HEK293 (cell line): ENCODE measurements at regions not wholly inside any gene's neighbourhood (a gene's known extent, or its start where the extent isn't known, plus 50 kb on each side); places are given as distances from the start of the nearest gene placed in this dataset.

ENCODE experiments used
- CTCF ChIA-PET: fragments of 350-600 bp; formaldehyde crosslinking; extraction: SDS; loops from one replicate; lab custom pipeline; 2021; ENCODE audit warnings: antibody characterized with exemption; lab: Yijun Ruan, JAX
- POLR2A ChIA-PET: fragments of 300-600 bp; formaldehyde crosslinking; extraction: SDS; loops from one replicate; lab custom pipeline; 2020; ENCODE audit warnings: antibody characterized with exemption, inconsistent platforms; lab: Yijun Ruan, JAX
- H3K27ac ChIP-seq: fragments of 200-500 bp; sonication (Bioruptor generic); 2 replicates; pipeline ENCODE4 v1.5.1; 2014; ENCODE audit warnings: low read depth, low read length, control low read depth, inconsistent platforms; ENCODE audit errors: extremely low read depth
- H3K36me3 ChIP-seq, 2 experiments: fragments of 200-500 bp in 1 of 2; sonication (Bioruptor generic) in 1 of 2; 1 replicate in 1 of 2; 2 replicates in 1 of 2; pipeline ENCODE4 v1.5.1; 2014 to 2017; ENCODE audit warnings: inconsistent platforms in 2 of 2, low read length in 2 of 2; ENCODE audit not compliant: control insufficient read depth in 2 of 2, insufficient read depth in 1 of 2
- H3K4me1 ChIP-seq: fragments of 200-500 bp; sonication (Bioruptor generic); 2 replicates; pipeline ENCODE4 v1.5.1; 2014; ENCODE audit warnings: mild to moderate bottlenecking, low read length, inconsistent platforms; ENCODE audit not compliant: control insufficient read depth, insufficient read depth
- H3K4me3 ChIP-seq: 2 replicates; pipeline ENCODE4 v1.5.1; 2011; ENCODE audit warnings: low read depth, mild to moderate bottlenecking, control low read depth, low read length, moderate library complexity
- H3K9me3 ChIP-seq: fragments of 200-500 bp; sonication (Bioruptor generic); 2 replicates; pipeline ENCODE4 v1.5.1; 2014; ENCODE audit warnings: low read depth, low read length, inconsistent platforms; ENCODE audit not compliant: control insufficient read depth, insufficient read depth
- AEBP2 ChIP-seq: fragments of 450-650 bp; formaldehyde crosslinking; IDR thresholded peaks from 2 replicates; pipeline ENCODE4 v1.5.1; 2016; ENCODE audit warnings: missing biosample characterization, missing genetic modification characterization, borderline replicate concordance
- HOXD13 ChIP-seq: sonication (generic); formaldehyde crosslinking; IDR thresholded peaks from 2 replicates; pipeline ENCODE4 v1.8.0; 2022; ENCODE audit warnings: missing genetic modification reagents, borderline replicate concordance
- KLF7 ChIP-seq: fragments of 450-650 bp; formaldehyde crosslinking; IDR thresholded peaks from 2 replicates; pipeline ENCODE4 v1.5.1; 2016; ENCODE audit warnings: missing biosample characterization, missing genetic modification characterization, borderline replicate concordance
- OSR2 ChIP-seq: fragments of 450-650 bp; formaldehyde crosslinking; IDR thresholded peaks from 2 replicates; pipeline ENCODE4 v1.5.1; 2016; ENCODE audit warnings: missing biosample characterization, missing genetic modification characterization
- SCRT1 ChIP-seq: fragments of 450-650 bp; formaldehyde crosslinking; IDR thresholded peaks from 2 replicates; pipeline ENCODE4 v1.5.1; 2016; ENCODE audit warnings: missing biosample characterization, missing genetic modification characterization, borderline replicate concordance
- SCRT2 ChIP-seq: fragments of 450-650 bp; formaldehyde crosslinking; IDR thresholded peaks from 2 replicates; pipeline ENCODE4 v1.5.1; 2016; ENCODE audit warnings: missing biosample characterization, missing genetic modification characterization
- SP7 ChIP-seq: fragments of 450-650 bp; formaldehyde crosslinking; IDR thresholded peaks from 2 replicates; pipeline ENCODE4 v1.5.1; 2016; ENCODE audit warnings: missing biosample characterization, missing genetic modification characterization
- TRIM28 ChIP-seq: IDR thresholded peaks from 2 replicates; pipeline ENCODE4 v1.6.1; 2011; ENCODE audit warnings: low read length, control low read depth, borderline replicate concordance
- YY1 ChIP-seq: fragments of 450-650 bp; formaldehyde crosslinking; IDR thresholded peaks from 2 replicates; pipeline ENCODE4 v1.5.1; 2018; ENCODE audit warnings: missing biosample characterization, missing genetic modification characterization
- ZNF132 ChIP-seq: fragments of 450-650 bp; formaldehyde crosslinking; IDR thresholded peaks from 2 replicates; pipeline ENCODE4 v1.5.1; 2017; ENCODE audit warnings: missing biosample characterization, missing genetic modification characterization, borderline replicate concordance
- ZNF146 ChIP-seq: fragments of 450-650 bp; formaldehyde crosslinking; IDR thresholded peaks from 2 replicates; pipeline ENCODE4 v1.5.1; 2016; ENCODE audit warnings: missing biosample characterization, missing genetic modification characterization
- ZNF155 ChIP-seq: fragments of 450-650 bp; formaldehyde crosslinking; IDR thresholded peaks from 2 replicates; pipeline ENCODE4 v1.5.1; 2016; ENCODE audit warnings: missing biosample characterization, missing genetic modification characterization
- ZNF19 ChIP-seq: fragments of 450-650 bp; formaldehyde crosslinking; IDR thresholded peaks from 2 replicates; pipeline ENCODE4; 2016; ENCODE audit warnings: missing biosample characterization, missing genetic modification characterization, low read depth
- ZNF214 ChIP-seq: fragments of 450-650 bp; formaldehyde crosslinking; IDR thresholded peaks from 2 replicates; pipeline ENCODE4 v1.5.1; 2017; ENCODE audit warnings: missing biosample characterization, mild to moderate bottlenecking, missing genetic modification characterization, borderline replicate concordance
- ZNF266 ChIP-seq: fragments of 450-650 bp; formaldehyde crosslinking; IDR thresholded peaks from 2 replicates; pipeline ENCODE4 v1.5.1; 2016; ENCODE audit warnings: missing biosample characterization, missing genetic modification characterization, low read depth
- ZNF362 ChIP-seq: fragments of 450-650 bp; formaldehyde crosslinking; IDR thresholded peaks from 2 replicates; pipeline ENCODE4 v1.5.1; 2016; ENCODE audit warnings: missing biosample characterization, missing genetic modification characterization
- ZNF398 ChIP-seq: fragments of 450-650 bp; formaldehyde crosslinking; IDR thresholded peaks from 2 replicates; pipeline ENCODE4 v1.5.1; 2017; ENCODE audit warnings: missing biosample characterization, missing genetic modification characterization
- ZNF501 ChIP-seq: fragments of 450-650 bp; formaldehyde crosslinking; IDR thresholded peaks from 2 replicates; pipeline ENCODE4 v1.5.1; 2016; ENCODE audit warnings: missing biosample characterization, missing genetic modification characterization
- ZNF513 ChIP-seq: fragments of 450-650 bp; IDR thresholded peaks from 2 replicates; pipeline ENCODE4 v1.5.1; 2018; ENCODE audit warnings: missing biosample characterization, missing genetic modification characterization
- ZNF530 ChIP-seq: fragments of 450-650 bp; formaldehyde crosslinking; IDR thresholded peaks from 2 replicates; pipeline ENCODE4 v1.5.1; 2016; ENCODE audit warnings: low read depth, missing biosample characterization, missing genetic modification characterization
- ZNF558 ChIP-seq: fragments of 450-650 bp; formaldehyde crosslinking; IDR thresholded peaks from 2 replicates; pipeline ENCODE4 v1.5.1; 2016; ENCODE audit warnings: missing biosample characterization, missing genetic modification characterization
- ZNF561 ChIP-seq: fragments of 450-650 bp; IDR thresholded peaks from 2 replicates; pipeline ENCODE4 v1.5.1; 2018; ENCODE audit warnings: missing biosample characterization, missing genetic modification characterization, borderline replicate concordance
- ZNF768 ChIP-seq: fragments of 450-650 bp; formaldehyde crosslinking; IDR thresholded peaks from 2 replicates; pipeline ENCODE4 v1.5.1; 2018; ENCODE audit warnings: missing biosample characterization, mild to moderate bottlenecking, missing genetic modification characterization
- ZNF785 ChIP-seq: fragments of 450-650 bp; formaldehyde crosslinking; IDR thresholded peaks from 2 replicates; pipeline ENCODE4 v1.5.1; 2016; ENCODE audit warnings: missing biosample characterization, missing genetic modification characterization
- ZNF791 ChIP-seq: fragments of 450-650 bp; formaldehyde crosslinking; IDR thresholded peaks from 2 replicates; pipeline ENCODE4 v1.5.1; 2016; ENCODE audit warnings: missing biosample characterization, missing genetic modification characterization
- ZSCAN23 ChIP-seq: fragments of 450-650 bp; formaldehyde crosslinking; IDR thresholded peaks from 2 replicates; pipeline ENCODE4 v1.5.1; 2016; ENCODE audit warnings: missing biosample characterization, missing genetic modification characterization

- Histone ChIP-seq H3K9me3 (no peaks in the 10 kb centered on the region), H3K4me3 (no peak overlapping the region), H3K27ac (no peak overlapping the region)
- POLR2A ChIA-PET = no interaction called here
- no peak for TF ChIP-seq ZNF558 (tag by site-specific recombination)
- TF ChIP-seq AEBP2 (tag by site-specific recombination) = no peak
- no peak for TF ChIP-seq ZNF155 (tag by site-specific recombination)
- TF ChIP-seq ZNF398 (tag by site-specific recombination) = no peak
- no peak for TF ChIP-seq OSR2 (tag by site-specific recombination)
- no peak for TF ChIP-seq ZNF266 (tag by site-specific recombination)
- no peak for TF ChIP-seq SCRT2
- TF ChIP-seq SCRT1 (tag by site-specific recombination) = no peak
- no peak for TF ChIP-seq HOXD13 (CRISPR knock-in tag)
- TF ChIP-seq KLF7 (tag by site-specific recombination) = no peak
- no peak for TF ChIP-seq SP7 (tag by site-specific recombination)
- TF ChIP-seq ZNF19 (tag by site-specific recombination) = no peak
- TF ChIP-seq ZNF146 (tag by site-specific recombination) = no peak
- TF ChIP-seq ZNF768 (tag by site-specific recombination) = no peak
- no peak for TF ChIP-seq ZNF501 (tag by site-specific recombination)
- TF ChIP-seq ZNF785 (tag by site-specific recombination) = no peak
- TF ChIP-seq ZNF214 (tag by site-specific recombination) = no peak
- no peak for TF ChIP-seq ZNF132 (tag by site-specific recombination)
- TF ChIP-seq ZNF561 = no peak
- no peak for TF ChIP-seq ZNF791
- TF ChIP-seq, all 188 proteins: peak for 0
- CTCF ChIA-PET = interaction anchor here (1.3 kb wide), 1 partner anchor 298 kb away, joined by 5 read pairs; no protein-coding TSS in a partner anchor
- Histone ChIP-seq H3K4me1 (no peaks in the 10 kb centered on the region), H3K36me3 (no peaks in the 10 kb centered on the region)
These were observed 256.8 kb downstream of the NFATC2 start for GRCh38 chr20:51285684-51286083.

GRCh38 chr20:51284871-51285270, 257.6 kb downstream of the NFATC2 start:
- Histone ChIP-seq H3K4me3 (no peak overlapping the region), H3K4me1 (no peaks in the 10 kb centered on the region), H3K36me3 (no peaks in the 10 kb centered on the region)
- no peak for TF ChIP-seq YY1 (tag by site-specific recombination)
- TF ChIP-seq, all 188 proteins: peak for 0
- no peak overlapping the region for H3K27ac ChIP-seq
- POLR2A ChIA-PET = no interaction called here
- CTCF ChIA-PET = interaction anchor here (1.0 to 1.2 kb wide), 2 partner anchors 11 to 99 kb away, joined by 3 to 4 read pairs; no protein-coding TSS in a partner anchor
- H3K9me3 ChIP-seq = no peaks in the 10 kb centered on the region

- Histone ChIP-seq H3K27ac (no peak overlapping the region), H3K36me3 (no peaks in the 10 kb centered on the region), H3K4me1 (no peaks in the 10 kb centered on the region), H3K9me3 (no peaks in the 10 kb centered on the region), H3K4me3 (no peak overlapping the region)
- CTCF ChIA-PET = interaction anchor here (0.7 to 1.2 kb wide), 3 partner anchors 10 to 269 kb away, joined by 3 to 4 read pairs (median 3); no protein-coding TSS in a partner anchor
- POLR2A ChIA-PET = no interaction called here
- TF ChIP-seq TRIM28 = no peak
- TF ChIP-seq ZNF513 = no peak
- TF ChIP-seq ZNF362 = no peak
- TF ChIP-seq ZNF530 = no peak
- no peak for TF ChIP-seq ZSCAN23 (tag by site-specific recombination)
These were observed 258.3 kb downstream of the NFATC2 start for GRCh38 chr20:51284176-51284575.
